ENCODE measurements at regions not wholly inside any gene's neighbourhood (a gene's known extent, or its start where the extent isn't known, plus 50 kb on each side); places are given as distances from the start of the nearest gene placed in this dataset.
A peak's percentile ranks its signal among the peaks of the same experiment; 100 is the strongest.

DNA sequence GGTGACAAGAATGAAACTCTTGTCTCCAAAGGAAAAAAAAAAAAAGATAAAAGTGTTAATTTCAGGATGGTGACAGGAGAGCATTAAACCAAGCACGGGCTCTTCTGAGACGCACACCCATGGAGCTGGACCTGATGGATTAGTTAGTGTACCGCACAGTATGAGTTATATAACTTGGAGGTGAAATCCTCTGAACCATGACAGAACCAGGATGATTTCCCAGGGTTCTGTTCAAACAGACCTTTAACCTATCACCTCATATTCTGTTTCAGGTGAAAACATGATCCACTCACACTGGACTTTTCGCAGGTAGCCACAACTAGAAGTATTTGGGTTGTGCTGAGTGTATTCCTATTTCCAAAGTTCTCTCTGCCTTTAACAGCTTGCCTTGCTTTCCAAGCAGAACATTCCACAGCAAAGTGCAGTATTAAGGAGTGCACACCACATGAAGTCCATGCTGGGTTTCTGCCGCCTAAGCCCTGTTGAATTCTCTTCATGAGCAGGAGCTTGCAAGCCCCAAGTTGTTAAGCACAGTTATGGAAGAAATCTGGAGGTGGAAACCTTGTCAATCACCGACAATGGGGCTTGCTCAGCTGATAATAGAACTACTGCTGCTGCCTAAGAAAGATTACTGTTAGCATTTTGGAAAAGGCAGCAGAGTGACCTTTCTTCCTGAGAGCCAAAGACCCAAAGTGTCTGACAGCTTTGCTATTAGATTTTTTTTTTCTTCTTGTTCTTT lies 461.7 kb downstream of the TLE1 start:
- no peak for DNase-seq (ENCODE audit: low read depth)
- no peak overlapping the region for H3K4me3 ChIP-seq (replicated peaks; ENCODE audit: low read depth, low read length)
- TF ChIP-seq, protein P1, sequence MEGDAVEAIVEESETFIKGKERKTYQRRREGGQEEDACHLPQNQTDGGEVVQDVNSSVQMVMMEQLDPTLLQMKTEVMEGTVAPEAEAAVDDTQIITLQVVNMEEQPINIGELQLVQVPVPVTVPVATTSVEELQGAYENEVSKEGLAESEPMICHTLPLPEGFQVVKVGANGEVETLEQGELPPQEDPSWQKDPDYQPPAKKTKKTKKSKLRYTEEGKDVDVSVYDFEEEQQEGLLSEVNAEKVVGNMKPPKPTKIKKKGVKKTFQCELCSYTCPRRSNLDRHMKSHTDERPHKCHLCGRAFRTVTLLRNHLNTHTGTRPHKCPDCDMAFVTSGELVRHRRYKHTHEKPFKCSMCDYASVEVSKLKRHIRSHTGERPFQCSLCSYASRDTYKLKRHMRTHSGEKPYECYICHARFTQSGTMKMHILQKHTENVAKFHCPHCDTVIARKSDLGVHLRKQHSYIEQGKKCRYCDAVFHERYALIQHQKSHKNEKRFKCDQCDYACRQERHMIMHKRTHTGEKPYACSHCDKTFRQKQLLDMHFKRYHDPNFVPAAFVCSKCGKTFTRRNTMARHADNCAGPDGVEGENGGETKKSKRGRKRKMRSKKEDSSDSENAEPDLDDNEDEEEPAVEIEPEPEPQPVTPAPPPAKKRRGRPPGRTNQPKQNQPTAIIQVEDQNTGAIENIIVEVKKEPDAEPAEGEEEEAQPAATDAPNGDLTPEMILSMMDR (IDR thresholded peaks at IDR 0.05; ENCODE audit: low read length, missing control alignments) = no peak

DNA sequence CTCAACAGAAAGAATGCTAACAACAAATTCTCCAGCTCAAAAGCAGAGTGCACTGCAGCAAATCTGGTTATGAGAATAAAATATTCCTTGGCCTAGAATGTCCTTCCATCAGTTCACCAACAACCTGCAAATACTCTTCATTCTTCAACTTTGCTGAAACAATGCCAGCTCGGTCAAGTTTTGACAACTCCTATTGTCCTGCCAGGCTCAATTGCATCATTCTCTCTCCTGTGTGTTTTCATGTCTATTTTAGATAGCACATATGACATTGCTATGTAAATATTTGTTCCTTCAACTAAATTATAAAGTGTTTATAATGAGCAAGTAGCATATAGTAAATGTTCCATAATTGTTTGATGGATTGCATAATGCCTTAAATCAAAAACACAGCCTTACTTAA lies 463.8 kb downstream of the TLE1 start:
- no peak overlapping the region for H3K4me3 ChIP-seq (replicated peaks; ENCODE audit: low read depth, low read length)
- peak; percentile 21 for DNase-seq (ENCODE audit: low read depth)
- TF ChIP-seq, protein P1 (IDR thresholded peaks at IDR 0.05; ENCODE audit: low read length, missing control alignments) = no peak

DNA sequence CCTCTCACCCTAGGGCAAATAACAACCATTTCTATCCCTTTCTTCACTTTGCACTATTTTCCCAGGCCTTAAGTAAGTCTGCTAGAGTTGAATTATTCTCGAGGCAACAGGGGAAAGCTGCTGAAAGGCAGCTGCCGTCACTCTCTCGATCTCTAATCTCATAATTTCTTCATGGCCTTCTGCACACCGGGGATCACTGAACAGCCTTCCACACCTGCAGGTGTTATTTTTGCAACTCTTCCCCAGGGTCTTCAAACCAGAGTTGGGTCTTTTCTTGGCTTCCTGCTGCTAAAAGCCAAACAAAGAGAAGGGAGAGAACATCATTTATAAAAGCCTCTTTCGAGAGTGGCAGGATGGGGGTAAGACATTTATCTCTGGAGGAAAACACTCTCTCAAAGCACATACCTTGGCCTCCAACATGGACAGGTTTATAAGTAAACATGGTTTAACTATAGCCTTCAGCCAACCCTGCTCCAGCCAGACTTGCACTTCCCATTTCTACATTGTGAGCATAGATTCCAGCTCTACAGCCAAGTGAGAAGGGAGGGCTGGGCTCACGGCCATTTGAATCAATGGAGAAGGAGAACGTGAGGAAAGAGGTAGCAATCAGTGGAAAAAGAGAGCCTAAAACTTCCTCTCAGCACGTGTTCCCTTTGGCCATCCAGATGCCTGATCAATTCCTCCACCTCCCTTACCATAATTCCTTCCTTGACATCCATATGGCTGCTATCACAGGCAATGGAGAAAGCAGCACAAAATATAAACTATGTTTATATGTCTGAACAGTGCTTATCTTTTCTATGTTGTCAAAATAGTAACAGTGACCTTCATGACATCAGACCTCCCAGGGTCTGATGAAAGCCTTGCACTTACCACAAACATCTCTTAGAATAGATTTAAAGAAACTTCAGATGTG lies 464.9 kb downstream of the TLE1 start:
- H3K4me3 ChIP-seq (replicated peaks; ENCODE audit: low read depth, low read length) = no peak overlapping the region
- TF ChIP-seq, protein P1 (IDR thresholded peaks at IDR 0.05; ENCODE audit: low read length, missing control alignments) = no peak
- no peak for DNase-seq (ENCODE audit: low read depth)

DNA sequence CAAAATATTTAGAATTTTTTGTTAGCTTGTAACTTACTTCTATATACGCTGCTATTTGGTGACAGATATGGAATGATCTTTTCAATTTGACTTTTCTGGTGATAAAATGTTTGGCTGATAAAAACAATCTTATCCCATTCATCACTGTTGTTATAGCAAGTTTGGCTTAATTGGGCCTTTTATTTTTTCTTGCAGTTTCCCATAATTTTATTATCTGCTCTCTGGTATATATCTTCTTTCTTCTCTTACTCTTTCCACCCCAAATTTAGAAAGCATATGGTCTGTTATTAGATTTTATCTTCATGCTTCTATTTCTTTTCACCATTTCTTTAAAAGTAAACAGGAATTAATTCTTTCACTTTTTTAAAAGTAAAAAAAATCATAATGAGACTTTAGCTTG lies 474.4 kb downstream of the TLE1 start:
- TF ChIP-seq, protein P1 (IDR thresholded peaks at IDR 0.05; ENCODE audit: low read length, missing control alignments) = no peak
- no peak for DNase-seq (ENCODE audit: low read depth)
- no peak overlapping the region for H3K4me3 ChIP-seq (replicated peaks; ENCODE audit: low read depth, low read length)

DNA sequence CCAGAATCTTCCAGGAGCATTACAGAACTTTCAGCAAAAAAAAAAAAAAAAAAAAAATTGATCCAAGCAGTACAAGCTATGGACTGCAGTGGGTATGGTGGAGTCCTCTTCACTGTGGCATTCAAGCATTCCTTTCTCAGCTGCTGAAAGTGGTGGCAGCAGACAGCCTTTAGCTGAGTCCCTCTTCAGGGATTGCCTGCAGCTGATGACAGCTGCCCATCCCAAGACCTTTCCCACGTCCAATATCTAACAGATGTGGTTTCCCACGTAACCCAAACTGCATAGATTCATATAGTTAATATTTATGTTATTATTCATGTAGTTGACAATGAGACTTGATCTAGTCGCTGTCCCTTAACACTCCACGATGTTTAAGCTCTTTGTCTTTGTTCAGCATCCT lies 475.9 kb downstream of the TLE1 start:
- DNase-seq (ENCODE audit: low read depth) = no peak
- no peak overlapping the region for H3K4me3 ChIP-seq (replicated peaks; ENCODE audit: low read depth, low read length)
- TF ChIP-seq, protein P1 (IDR thresholded peaks at IDR 0.05; ENCODE audit: low read length, missing control alignments) = no peak

DNA sequence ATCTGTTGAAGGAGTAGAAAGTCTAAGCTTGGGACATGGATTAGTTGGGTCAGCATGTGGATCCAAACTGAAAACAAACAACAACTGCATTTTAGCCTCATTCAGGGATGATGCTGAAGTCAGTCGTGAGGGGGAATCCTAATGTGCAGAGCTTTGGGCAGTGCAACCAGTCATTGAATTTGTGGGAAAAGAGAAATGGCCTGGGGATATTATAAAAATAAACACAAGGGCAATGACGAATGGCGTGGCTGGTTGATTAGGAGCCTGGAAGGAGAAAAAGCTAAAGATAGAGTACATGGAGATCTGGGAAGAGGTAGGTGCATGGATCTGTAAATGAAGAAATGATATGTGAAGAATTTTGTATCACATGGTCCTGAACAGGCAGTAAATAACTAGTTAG lies 477.6 kb downstream of the TLE1 start:
- H3K4me3 ChIP-seq (replicated peaks; ENCODE audit: low read depth, low read length) = no peak overlapping the region
- DNase-seq (ENCODE audit: low read depth) = no peak
- TF ChIP-seq, protein P1 (IDR thresholded peaks at IDR 0.05; ENCODE audit: low read length, missing control alignments) = no peak

All from fibroblast of pulmonary artery (primary cell).